ENCODE measurements at regions not wholly inside any gene's neighbourhood (a gene's known extent, or its start where the extent isn't known, plus 50 kb on each side); places are given as distances from the start of the nearest gene placed in this dataset.

GRCh38 chr9:1431461-1431860, 381.3 kb downstream of the DMRT2 start:
- no peak overlapping the region for H3K27ac Mint-ChIP-seq
- H3K9me3 Mint-ChIP-seq, result no peaks in the 10 kb centered on the region
- H3K4me3 Mint-ChIP-seq, result no peak overlapping the region

GRCh38 chr9:1434052-1434767, 384.1 kb downstream of the DMRT2 start:
- no peaks in the 10 kb centered on the region for H3K9me3 Mint-ChIP-seq
- H3K36me3 Mint-ChIP-seq (ENCODE audit: low read depth), result no peaks in the 10 kb centered on the region
- H3K4me1 Mint-ChIP-seq (ENCODE audit: low read depth), result no peaks in the 10 kb centered on the region
- no peak overlapping the region for H3K27ac Mint-ChIP-seq
- peaks cover 3% of the 10 kb centered on the region for H3K27me3 Mint-ChIP-seq
- H3K4me3 Mint-ChIP-seq, result no peak overlapping the region

More at GRCh38 chr9:1431461-1431860, 381.3 kb downstream of the DMRT2 start:
- no peaks in the 10 kb centered on the region for H3K4me1 Mint-ChIP-seq (ENCODE audit: low read depth)
- H3K36me3 Mint-ChIP-seq (ENCODE audit: low read depth), result no peaks in the 10 kb centered on the region
- H3K27me3 Mint-ChIP-seq, result no peaks in the 10 kb centered on the region

- no peaks in the 10 kb centered on the region for H3K36me3 Mint-ChIP-seq (ENCODE audit: low read depth)
- no peak overlapping the region for H3K4me3 Mint-ChIP-seq
- H3K9me3 Mint-ChIP-seq, result no peaks in the 10 kb centered on the region
- H3K27me3 Mint-ChIP-seq, result peaks cover 3% of the 10 kb centered on the region
- no peak overlapping the region for H3K27ac Mint-ChIP-seq
- H3K4me1 Mint-ChIP-seq (ENCODE audit: low read depth), result no peaks in the 10 kb centered on the region
Measured at GRCh38 chr9:1434811-1435210, 384.7 kb downstream of the DMRT2 start.

- no peak overlapping the region for H3K27ac Mint-ChIP-seq
- no peaks in the 10 kb centered on the region for H3K4me1 Mint-ChIP-seq (ENCODE audit: low read depth)
- H3K9me3 Mint-ChIP-seq, result no peaks in the 10 kb centered on the region
- H3K4me3 Mint-ChIP-seq, result no peak overlapping the region
- peaks cover 9% of the 10 kb centered on the region for H3K27me3 Mint-ChIP-seq
- no peaks in the 10 kb centered on the region for H3K36me3 Mint-ChIP-seq (ENCODE audit: low read depth)
Measured at GRCh38 chr9:1440256-1440655, 390.1 kb downstream of the DMRT2 start.

GRCh38 chr9:1442105-1442504, 391.9 kb downstream of the DMRT2 start:
- no peaks in the 10 kb centered on the region for H3K4me1 Mint-ChIP-seq (ENCODE audit: low read depth)
- H3K36me3 Mint-ChIP-seq (ENCODE audit: low read depth), result no peaks in the 10 kb centered on the region
- no peaks in the 10 kb centered on the region for H3K9me3 Mint-ChIP-seq
- H3K27me3 Mint-ChIP-seq, result peaks cover 9% of the 10 kb centered on the region
- no peak overlapping the region for H3K27ac Mint-ChIP-seq
- H3K4me3 Mint-ChIP-seq, result no peak overlapping the region

- Mint-ChIP-seq H3K27ac (no peak overlapping the region), H3K36me3 (ENCODE audit: low read depth) (no peaks in the 10 kb centered on the region), H3K4me3 (no peak overlapping the region), H3K9me3 (no peaks in the 10 kb centered on the region), H3K27me3 (peaks cover 9% of the 10 kb centered on the region), H3K4me1 (ENCODE audit: low read depth) (no peaks in the 10 kb centered on the region)
Measured at GRCh38 chr9:1443450-1443849, 393.3 kb downstream of the DMRT2 start.

- H3K27me3 Mint-ChIP-seq, result peaks cover 6% of the 10 kb centered on the region
- H3K4me1 Mint-ChIP-seq (ENCODE audit: low read depth), result no peaks in the 10 kb centered on the region
- no peak overlapping the region for H3K27ac Mint-ChIP-seq
- no peak overlapping the region for H3K4me3 Mint-ChIP-seq
- H3K9me3 Mint-ChIP-seq, result no peaks in the 10 kb centered on the region
- no peaks in the 10 kb centered on the region for H3K36me3 Mint-ChIP-seq (ENCODE audit: low read depth)
Measured at GRCh38 chr9:1446671-1447070, 396.5 kb downstream of the DMRT2 start.

- Mint-ChIP-seq H3K4me1 (ENCODE audit: low read depth) (peaks cover 5% of the 10 kb centered on the region), H3K9me3 (no peaks in the 10 kb centered on the region), H3K4me3 (no peak overlapping the region), H3K36me3 (ENCODE audit: low read depth) (no peaks in the 10 kb centered on the region), H3K27ac (no peak overlapping the region), H3K27me3 (peaks cover 30% of the 10 kb centered on the region)
Measured at GRCh38 chr9:1453636-1454035, 403.5 kb downstream of the DMRT2 start.

GRCh38 chr9:1454211-1454610, 404.1 kb downstream of the DMRT2 start:
- Mint-ChIP-seq H3K4me3 (no peak overlapping the region), H3K27ac (no peak overlapping the region), H3K36me3 (ENCODE audit: low read depth) (no peaks in the 10 kb centered on the region), H3K27me3 (peaks cover 30% of the 10 kb centered on the region), H3K4me1 (ENCODE audit: low read depth) (peaks cover 6% of the 10 kb centered on the region), H3K9me3 (no peaks in the 10 kb centered on the region)

- Mint-ChIP-seq H3K36me3 (ENCODE audit: low read depth) (no peaks in the 10 kb centered on the region), H3K4me3 (no peak overlapping the region), H3K9me3 (no peaks in the 10 kb centered on the region), H3K4me1 (ENCODE audit: low read depth) (peaks cover 6% of the 10 kb centered on the region), H3K27ac (no peak overlapping the region), H3K27me3 (peaks cover 30% of the 10 kb centered on the region)
Measured at GRCh38 chr9:1454616-1455347, 404.6 kb downstream of the DMRT2 start.

- peaks cover 6% of the 10 kb centered on the region for H3K4me1 Mint-ChIP-seq (ENCODE audit: low read depth)
- no peaks in the 10 kb centered on the region for H3K36me3 Mint-ChIP-seq (ENCODE audit: low read depth)
- H3K9me3 Mint-ChIP-seq, result no peaks in the 10 kb centered on the region
- no peak overlapping the region for H3K4me3 Mint-ChIP-seq
- H3K27me3 Mint-ChIP-seq, result peaks cover 30% of the 10 kb centered on the region
- H3K27ac Mint-ChIP-seq, result no peak overlapping the region
Measured at GRCh38 chr9:1455766-1456165, 405.6 kb downstream of the DMRT2 start.

- Mint-ChIP-seq H3K4me3 (no peak overlapping the region), H3K9me3 (no peaks in the 10 kb centered on the region), H3K4me1 (ENCODE audit: low read depth) (peaks cover 6% of the 10 kb centered on the region), H3K27ac (no peak overlapping the region), H3K36me3 (ENCODE audit: low read depth) (no peaks in the 10 kb centered on the region), H3K27me3 (peaks cover 30% of the 10 kb centered on the region)
Measured at GRCh38 chr9:1456301-1457024, 406.3 kb downstream of the DMRT2 start.

- no peak overlapping the region for H3K4me3 Mint-ChIP-seq
- H3K27ac Mint-ChIP-seq, result no peak overlapping the region
- H3K9me3 Mint-ChIP-seq, result no peaks in the 10 kb centered on the region
- peaks cover 26% of the 10 kb centered on the region for H3K27me3 Mint-ChIP-seq
- H3K4me1 Mint-ChIP-seq (ENCODE audit: low read depth), result peaks cover 6% of the 10 kb centered on the region
- no peaks in the 10 kb centered on the region for H3K36me3 Mint-ChIP-seq (ENCODE audit: low read depth)
Measured at GRCh38 chr9:1457460-1457859, 407.3 kb downstream of the DMRT2 start.

GRCh38 chr9:1458503-1458902, 408.3 kb downstream of the DMRT2 start:
- no peak overlapping the region for H3K4me3 Mint-ChIP-seq
- no peaks in the 10 kb centered on the region for H3K9me3 Mint-ChIP-seq
- no peaks in the 10 kb centered on the region for H3K36me3 Mint-ChIP-seq (ENCODE audit: low read depth)

GRCh38 chr9:1460143-1460769, 410.1 kb downstream of the DMRT2 start:
- H3K27me3 Mint-ChIP-seq, result peaks cover 14% of the 10 kb centered on the region
- peaks cover 6% of the 10 kb centered on the region for H3K4me1 Mint-ChIP-seq (ENCODE audit: low read depth)
- no peaks in the 10 kb centered on the region for H3K36me3 Mint-ChIP-seq (ENCODE audit: low read depth)
- no peak overlapping the region for H3K27ac Mint-ChIP-seq
- no peak overlapping the region for H3K4me3 Mint-ChIP-seq
- H3K9me3 Mint-ChIP-seq, result no peaks in the 10 kb centered on the region

More at GRCh38 chr9:1458503-1458902, 408.3 kb downstream of the DMRT2 start:
- Mint-ChIP-seq H3K27me3 (peaks cover 26% of the 10 kb centered on the region), H3K4me1 (ENCODE audit: low read depth) (peaks cover 6% of the 10 kb centered on the region), H3K27ac (no peak overlapping the region)

Measured in stimulated activated naive CD8-positive, alpha-beta T cell treated with anti-CD3 and anti-CD28 coated beads, Interleukin-15, Interleukin-2, amounts not matched to agents 100 ng/mL and 50 ng/mL, for 24 hours (primary cell).